SK-N-SH (cell line): ENCODE measurements at regions not wholly inside any gene's neighbourhood (a gene's known extent, or its start where the extent isn't known, plus 50 kb on each side); places are given as distances from the start of the nearest gene placed in this dataset.

Source experiments
- CTCF ChIA-PET: fragments of 300-600, 350-600 bp; formaldehyde crosslinking; extraction: SDS; loops from one replicate; lab custom pipeline; 2021; lab: Yijun Ruan, JAX
- POLR2A ChIA-PET: fragments of 350-600 bp; sonication (Branson Sonifier 250); formaldehyde crosslinking; extraction: SDS; loops from one replicate; lab custom pipeline; 2020; ENCODE audit warnings: antibody characterized with exemption, inconsistent platforms; lab: Yijun Ruan, JAX
- DNase-seq: peaks from one replicate; pipeline ENCODE4 v3.0.0; 2012
- H2AFZ ChIP-seq: fragments of 200-600 bp; sonication (generic); 2 replicates; pipeline ENCODE4 v1.8.1; 2016; ENCODE audit warnings: antibody characterized with exemption, mild to moderate bottlenecking, low read depth
- H3F3A ChIP-seq: fragments of 200-600 bp; sonication (generic); replicated peaks from 2 replicates; pipeline ENCODE3; 2016; ENCODE audit warnings: antibody characterized with exemption, mild to moderate bottlenecking; ENCODE audit not compliant: insufficient read depth
- H3K27ac ChIP-seq, 2 experiments: fragments of 200-500 bp in 1 of 2; fragments of 200-600 bp in 1 of 2; sonication (Bioruptor generic) in 1 of 2; sonication (generic), shearing (Covaris generic) in 1 of 2; 2 replicates each; pipeline versions ENCODE4 v1.5.1 to v1.6.1; 2014 to 2016; ENCODE audit warnings: low read depth in 2 of 2, inconsistent platforms in 1 of 2, low read length in 1 of 2, mild to moderate bottlenecking in 1 of 2, mixed read lengths in 1 of 2
- H3K27me3 ChIP-seq: fragments of 200-600 bp; sonication (generic), shearing (Covaris generic); 2 replicates; pipeline ENCODE4 v1.6.1; 2016; ENCODE audit warnings: mixed run types; ENCODE audit not compliant: insufficient read depth
- H3K36me3 ChIP-seq, 2 experiments: fragments of 200-500 bp in 1 of 2; fragments of 200-600 bp in 1 of 2; sonication (Bioruptor generic) in 1 of 2; sonication (generic) in 1 of 2; replicated peaks in 1 of 2; 2 replicates each; pipeline versions ENCODE3 to v1.5.1; 2014 to 2016; ENCODE audit warnings: low read length in 1 of 2, mild to moderate bottlenecking in 1 of 2; ENCODE audit not compliant: insufficient read depth in 2 of 2, control insufficient read depth in 1 of 2
- H3K4me1 ChIP-seq, 2 experiments: fragments of 200-500 bp in 1 of 2; fragments of 200-600 bp in 1 of 2; sonication (Bioruptor generic) in 1 of 2; sonication (generic), shearing (Covaris generic) in 1 of 2; 2 replicates each; pipeline versions ENCODE4 v1.5.1 to v1.6.1; 2014 to 2016; ENCODE audit warnings: low read depth in 1 of 2, low read length in 1 of 2, mixed run types in 1 of 2; ENCODE audit not compliant: insufficient read depth in 2 of 2, control insufficient read depth in 1 of 2
- H3K4me2 ChIP-seq: fragments of 200-600 bp; sonication (generic), shearing (Covaris generic); 2 replicates; pipeline ENCODE4 v1.6.1; 2017; ENCODE audit warnings: mixed run types
- H3K4me3 ChIP-seq, 2 experiments: fragments of 200-500 bp in 1 of 2; fragments of 200-600 bp in 1 of 2; sonication (Bioruptor generic) in 1 of 2; sonication (generic), shearing (Covaris generic) in 1 of 2; 2 replicates each; pipeline versions ENCODE4 v1.5.1 to v1.8.1; 2014 to 2016; ENCODE audit warnings: low read depth in 2 of 2, inconsistent platforms in 1 of 2, low read length in 1 of 2, mild to moderate bottlenecking in 1 of 2, mixed read lengths in 1 of 2, moderate library complexity in 1 of 2
- H3K79me2 ChIP-seq: fragments of 200-600 bp; sonication (generic); 2 replicates; pipeline ENCODE4 v1.8.1; 2017; ENCODE audit warnings: mild to moderate bottlenecking; ENCODE audit not compliant: insufficient read depth
- H3K9ac ChIP-seq: fragments of 200-600 bp; sonication (generic); 2 replicates; pipeline ENCODE4 v1.6.1; 2017; ENCODE audit warnings: mixed run types
- H3K9me2 ChIP-seq: fragments of 200-600 bp; sonication (generic); 2 replicates; pipeline ENCODE4 v1.6.1; 2017; ENCODE audit warnings: mixed run types
- H3K9me3 ChIP-seq: fragments of 200-600 bp; sonication (generic); 2 replicates; pipeline ENCODE4 v1.6.1; 2017; ENCODE audit warnings: mixed run types, mild to moderate bottlenecking, moderate library complexity
- H4K20me1 ChIP-seq: fragments of 200-600 bp; sonication (generic); 2 replicates; pipeline ENCODE4 v1.6.1; 2017; ENCODE audit warnings: mild to moderate bottlenecking, mixed run types; ENCODE audit not compliant: insufficient read depth
- CHD2 ChIP-seq: fragments of 150-350 bp; IDR thresholded peaks from 2 replicates; pipeline ENCODE4 v1.6.1; 2018; ENCODE audit warnings: low read length; ENCODE audit not compliant: partially characterized antibody
- EP300 ChIP-seq, 2 experiments: IDR thresholded peaks; 2 replicates each; pipeline versions ENCODE4 v1.4.0 to v1.6.1; 2012; ENCODE audit warnings: borderline replicate concordance in 1 of 2, low read depth in 1 of 2, low read length in 1 of 2
- EZH2phosphoT487 ChIP-seq: fragments of 200-600 bp; sonication (generic); IDR thresholded peaks from 2 replicates; pipeline ENCODE4 v1.6.1; 2017; ENCODE audit warnings: low read depth, mixed run types, mild to moderate bottlenecking, antibody characterized with exemption, moderate library complexity, borderline replicate concordance
- FOXJ3 ChIP-seq: sonication (generic); formaldehyde crosslinking; IDR thresholded peaks from 2 replicates; pipeline ENCODE4 v1.5.1; 2020; ENCODE audit warnings: mild to moderate bottlenecking, missing genetic modification reagents
- GABPA ChIP-seq: IDR thresholded peaks from 2 replicates; pipeline ENCODE4 v1.4.0; 2012; ENCODE audit warnings: low read depth, mild to moderate bottlenecking
- GATA2 ChIP-seq: sonication (generic); formaldehyde crosslinking; IDR thresholded peaks from 2 replicates; pipeline ENCODE4 v1.5.0; 2020; ENCODE audit warnings: mild to moderate bottlenecking, missing genetic modification reagents
- JUND ChIP-seq: IDR thresholded peaks from 2 replicates; pipeline ENCODE4 v1.4.0; 2012
- MEF2A ChIP-seq: IDR thresholded peaks from 2 replicates; pipeline ENCODE4 v1.4.0; 2012; ENCODE audit warnings: low read depth, borderline replicate concordance
- MXI1 ChIP-seq: IDR thresholded peaks from 2 replicates; pipeline ENCODE4 v1.6.1; 2012; ENCODE audit warnings: mild to moderate bottlenecking, low read depth, low read length, improper control_type of control experiment
- NFIC ChIP-seq: IDR thresholded peaks from 2 replicates; pipeline ENCODE4 v1.4.0; 2012; ENCODE audit warnings: borderline replicate concordance
- NRF1 ChIP-seq: IDR thresholded peaks from 2 replicates; pipeline ENCODE4 v1.6.1; 2012; ENCODE audit warnings: low read depth, mild to moderate bottlenecking, low read length
- RAD21 ChIP-seq: IDR thresholded peaks from 2 replicates; pipeline ENCODE4 v1.6.1; 2012; ENCODE audit warnings: mild to moderate bottlenecking, low read length
- RFX5 ChIP-seq: IDR thresholded peaks from 2 replicates; pipeline ENCODE4 v1.6.1; 2012; ENCODE audit warnings: mild to moderate bottlenecking, improper control_type of control experiment, low read length
- RXRA ChIP-seq: IDR thresholded peaks from 2 replicates; pipeline ENCODE4 v1.4.0; 2012; ENCODE audit warnings: low read depth, mild to moderate bottlenecking, borderline replicate concordance
- SIN3A ChIP-seq: IDR thresholded peaks from 2 replicates; pipeline ENCODE4 v1.6.1; 2012; ENCODE audit warnings: low read depth, mild to moderate bottlenecking, low read length, moderate library complexity, borderline replicate concordance
- SMC3 ChIP-seq: IDR thresholded peaks from 2 replicates; pipeline ENCODE4 v1.6.1; 2012; ENCODE audit warnings: low read depth, low read length, improper control_type of control experiment
- TAF1 ChIP-seq: IDR thresholded peaks from 2 replicates; pipeline ENCODE4 v1.6.1; 2012; ENCODE audit warnings: low read depth, mild to moderate bottlenecking, low read length, moderate library complexity, borderline replicate concordance
- TCF12 ChIP-seq: IDR thresholded peaks from 2 replicates; pipeline ENCODE4 v1.4.0; 2012
- YY1 ChIP-seq: IDR thresholded peaks from 2 replicates; pipeline ENCODE4 v1.4.0; 2012; ENCODE audit warnings: low read depth, mild to moderate bottlenecking
- whole genome bisulfite sequencing: methylation state at CpG from one replicate; pipeline ENCODE4 v1.1.6; 2017; ENCODE audit warnings: low lambda C conversion rate; 5-methylcytosine and 5-hydroxymethylcytosine counted together
- TF ChIP-seq, protein P1 (sequence below): fragments of 150-350 bp; IDR thresholded peaks from 2 replicates; pipeline ENCODE4 v1.6.1; 2016; ENCODE audit warnings: mild to moderate bottlenecking, low read depth, low read length
- TF ChIP-seq, protein P2 (sequence below): IDR thresholded peaks from 2 replicates; pipeline ENCODE4 v1.4.0; 2012; ENCODE audit warnings: low read depth
- TF ChIP-seq, protein P3 (sequence below): IDR thresholded peaks from 2 replicates; pipeline ENCODE4 v1.6.1; 2012; ENCODE audit warnings: mild to moderate bottlenecking, low read depth, low read length, moderate library complexity
- TF ChIP-seq, protein P4 (sequence below): IDR thresholded peaks from 2 replicates; pipeline ENCODE4; 2012

DNA sequence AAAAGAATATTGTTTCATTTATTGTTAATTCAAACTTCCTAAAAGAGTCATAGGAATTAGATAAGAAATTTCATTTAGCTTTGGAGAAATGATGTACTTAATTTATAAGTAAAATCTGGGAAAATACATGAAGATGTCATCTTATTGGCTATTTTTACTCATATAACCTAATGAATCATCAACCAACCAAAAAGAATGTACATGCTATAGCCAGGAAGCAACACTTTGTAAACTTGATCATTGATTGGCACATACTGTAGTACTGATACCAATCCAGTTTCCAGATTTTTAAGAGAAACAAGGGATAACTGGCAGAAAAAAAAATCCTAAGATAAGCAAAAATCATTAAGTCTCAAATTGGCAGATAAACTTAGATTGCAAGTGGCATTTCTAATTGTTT lies 207.9 kb upstream of the CDIN1 start:
- H3K79me2 ChIP-seq, result no peaks in the 10 kb centered on the region
- 0 out of 2 replicates have a peak overlapping the region, but pooled peaks have one; percentile 3 for H3K4me2 ChIP-seq
- no peaks in the 10 kb centered on the region for H3K27me3 ChIP-seq
- H3K4me1 ChIP-seq, result peaks cover 0 to 16% of the 10 kb centered on the region in 2 experiments; a peak in 2 of 4 replicates
- CTCF ChIA-PET, result no interaction called here
- TF ChIP-seq SIN3A, result no peak
- no peak for TF ChIP-seq EP300 (IDR thresholded peaks at IDR 0.05; ENCODE audit: borderline replicate concordance in 1 of 2, low read depth in 1 of 2, low read length in 1 of 2)
- TF ChIP-seq, protein P1, sequence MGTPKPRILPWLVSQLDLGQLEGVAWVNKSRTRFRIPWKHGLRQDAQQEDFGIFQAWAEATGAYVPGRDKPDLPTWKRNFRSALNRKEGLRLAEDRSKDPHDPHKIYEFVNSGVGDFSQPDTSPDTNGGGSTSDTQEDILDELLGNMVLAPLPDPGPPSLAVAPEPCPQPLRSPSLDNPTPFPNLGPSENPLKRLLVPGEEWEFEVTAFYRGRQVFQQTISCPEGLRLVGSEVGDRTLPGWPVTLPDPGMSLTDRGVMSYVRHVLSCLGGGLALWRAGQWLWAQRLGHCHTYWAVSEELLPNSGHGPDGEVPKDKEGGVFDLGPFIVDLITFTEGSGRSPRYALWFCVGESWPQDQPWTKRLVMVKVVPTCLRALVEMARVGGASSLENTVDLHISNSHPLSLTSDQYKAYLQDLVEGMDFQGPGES, result no peak
- TF ChIP-seq RXRA, result no peak
- no peak for TF ChIP-seq GATA2 (CRISPR knock-in tag)
- TF ChIP-seq CHD2, result no peak
- no peak for TF ChIP-seq YY1
- TF ChIP-seq, protein P2, sequence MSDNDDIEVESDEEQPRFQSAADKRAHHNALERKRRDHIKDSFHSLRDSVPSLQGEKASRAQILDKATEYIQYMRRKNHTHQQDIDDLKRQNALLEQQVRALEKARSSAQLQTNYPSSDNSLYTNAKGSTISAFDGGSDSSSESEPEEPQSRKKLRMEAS, result no peak
- no peak for TF ChIP-seq TCF12
- TF ChIP-seq FOXJ3 (CRISPR knock-in tag), result no peak
- TF ChIP-seq JUND, result no peak; the same call in 1 of the 2 replicates
- TF ChIP-seq RAD21, result no peak
- no peak overlapping the region; the same call in 1 of the 2 replicates for H3K9ac ChIP-seq
- POLR2A ChIA-PET, result no interaction called here
- H3K27ac ChIP-seq, result peak overlapping the region in 1 of 2 experiments; percentile 83; a peak in 2 of 4 replicates
- no peaks in the 10 kb centered on the region for H3K36me3 ChIP-seq
- DNase-seq, result no peak
- no peak overlapping the region for H2AFZ ChIP-seq
- no peaks in the 10 kb centered on the region for H4K20me1 ChIP-seq
- H3K4me3 ChIP-seq, result no peak overlapping the region
- H3F3A ChIP-seq, result peaks cover 28% of the 10 kb centered on the region
- H3K9me2 ChIP-seq, result no peaks in the 10 kb centered on the region
- no peaks in the 10 kb centered on the region for H3K9me3 ChIP-seq

DNA sequence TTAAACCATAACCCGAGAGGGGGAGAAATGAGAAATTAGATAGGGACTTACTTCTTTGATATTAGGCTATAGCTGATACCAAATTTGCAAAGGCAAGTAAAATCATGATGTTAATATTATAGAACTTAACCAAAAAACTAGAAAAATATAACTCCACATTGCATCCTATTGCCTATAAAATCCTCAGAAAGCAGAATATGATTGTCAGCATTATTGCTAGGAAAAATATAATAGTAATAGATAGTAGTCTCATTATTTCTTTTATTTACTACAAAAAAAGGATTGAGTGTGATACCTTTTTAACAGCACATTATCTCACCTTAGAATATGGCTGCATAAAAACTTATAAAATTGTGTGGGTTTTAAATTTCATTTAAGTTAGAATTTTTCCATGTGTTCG lies 206.5 kb upstream of the CDIN1 start:
- DNase-seq, result no peak
- no peak overlapping the region for H3K9ac ChIP-seq
- 84% methylated on average over 2 of the region's 2 CpGs for WGBS
- no peaks in the 10 kb centered on the region for H3K9me2 ChIP-seq
- H3K9me3 ChIP-seq, result 0 out of 2 replicates have a peak, but pooled peaks cover 4% of the 10 kb centered on the region
- no peaks in the 10 kb centered on the region for H3K27me3 ChIP-seq
- H3K79me2 ChIP-seq, result no peaks in the 10 kb centered on the region
- H3F3A ChIP-seq, result peaks cover 28% of the 10 kb centered on the region
- ChIA-PET POLR2A (no interaction called here), CTCF (interaction anchor here (0.7 kb wide), 1 partner anchor 1106 kb away, joined by 4 read pairs; no protein-coding TSS in a partner anchor)
- no peak overlapping the region for H3K4me3 ChIP-seq
- H2AFZ ChIP-seq, result no peak overlapping the region; the same call in 1 of the 2 replicates
- H3K4me1 ChIP-seq, result peaks cover 0 to 16% of the 10 kb centered on the region in 2 experiments; a peak in 2 of 4 replicates
- H3K4me2 ChIP-seq, result no peak overlapping the region
- TF ChIP-seq, protein P3, sequence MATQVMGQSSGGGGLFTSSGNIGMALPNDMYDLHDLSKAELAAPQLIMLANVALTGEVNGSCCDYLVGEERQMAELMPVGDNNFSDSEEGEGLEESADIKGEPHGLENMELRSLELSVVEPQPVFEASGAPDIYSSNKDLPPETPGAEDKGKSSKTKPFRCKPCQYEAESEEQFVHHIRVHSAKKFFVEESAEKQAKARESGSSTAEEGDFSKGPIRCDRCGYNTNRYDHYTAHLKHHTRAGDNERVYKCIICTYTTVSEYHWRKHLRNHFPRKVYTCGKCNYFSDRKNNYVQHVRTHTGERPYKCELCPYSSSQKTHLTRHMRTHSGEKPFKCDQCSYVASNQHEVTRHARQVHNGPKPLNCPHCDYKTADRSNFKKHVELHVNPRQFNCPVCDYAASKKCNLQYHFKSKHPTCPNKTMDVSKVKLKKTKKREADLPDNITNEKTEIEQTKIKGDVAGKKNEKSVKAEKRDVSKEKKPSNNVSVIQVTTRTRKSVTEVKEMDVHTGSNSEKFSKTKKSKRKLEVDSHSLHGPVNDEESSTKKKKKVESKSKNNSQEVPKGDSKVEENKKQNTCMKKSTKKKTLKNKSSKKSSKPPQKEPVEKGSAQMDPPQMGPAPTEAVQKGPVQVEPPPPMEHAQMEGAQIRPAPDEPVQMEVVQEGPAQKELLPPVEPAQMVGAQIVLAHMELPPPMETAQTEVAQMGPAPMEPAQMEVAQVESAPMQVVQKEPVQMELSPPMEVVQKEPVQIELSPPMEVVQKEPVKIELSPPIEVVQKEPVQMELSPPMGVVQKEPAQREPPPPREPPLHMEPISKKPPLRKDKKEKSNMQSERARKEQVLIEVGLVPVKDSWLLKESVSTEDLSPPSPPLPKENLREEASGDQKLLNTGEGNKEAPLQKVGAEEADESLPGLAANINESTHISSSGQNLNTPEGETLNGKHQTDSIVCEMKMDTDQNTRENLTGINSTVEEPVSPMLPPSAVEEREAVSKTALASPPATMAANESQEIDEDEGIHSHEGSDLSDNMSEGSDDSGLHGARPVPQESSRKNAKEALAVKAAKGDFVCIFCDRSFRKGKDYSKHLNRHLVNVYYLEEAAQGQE, result no peak
- no peak for TF ChIP-seq GABPA
- TF ChIP-seq, protein P4, sequence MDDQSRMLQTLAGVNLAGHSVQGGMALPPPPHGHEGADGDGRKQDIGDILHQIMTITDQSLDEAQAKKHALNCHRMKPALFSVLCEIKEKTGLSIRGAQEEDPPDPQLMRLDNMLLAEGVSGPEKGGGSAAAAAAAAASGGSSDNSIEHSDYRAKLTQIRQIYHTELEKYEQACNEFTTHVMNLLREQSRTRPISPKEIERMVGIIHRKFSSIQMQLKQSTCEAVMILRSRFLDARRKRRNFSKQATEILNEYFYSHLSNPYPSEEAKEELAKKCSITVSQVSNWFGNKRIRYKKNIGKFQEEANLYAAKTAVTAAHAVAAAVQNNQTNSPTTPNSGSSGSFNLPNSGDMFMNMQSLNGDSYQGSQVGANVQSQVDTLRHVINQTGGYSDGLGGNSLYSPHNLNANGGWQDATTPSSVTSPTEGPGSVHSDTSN, result no peak
- TF ChIP-seq NRF1, result no peak
- TF ChIP-seq SIN3A, result no peak
- TF ChIP-seq RFX5, result no peak
- TF ChIP-seq NFIC, result no peak
- no peak for TF ChIP-seq MXI1
- TF ChIP-seq TAF1, result no peak
- TF ChIP-seq CHD2, result no peak
- no peak for TF ChIP-seq EZH2phosphoT487
- no peak for TF ChIP-seq MEF2A
- no peak for TF ChIP-seq RAD21
- no peak for TF ChIP-seq YY1
- no peak for TF ChIP-seq SMC3
- TF ChIP-seq JUND, result no peak
- no peaks in the 10 kb centered on the region for H3K36me3 ChIP-seq
- H3K27ac ChIP-seq, result no peak overlapping the region
- H4K20me1 ChIP-seq, result no peaks in the 10 kb centered on the region
